ENCODE measurements at regions not wholly inside any gene's neighbourhood (a gene's known extent, or its start where the extent isn't known, plus 50 kb on each side); places are given as distances from the start of the nearest gene placed in this dataset.

DNA sequence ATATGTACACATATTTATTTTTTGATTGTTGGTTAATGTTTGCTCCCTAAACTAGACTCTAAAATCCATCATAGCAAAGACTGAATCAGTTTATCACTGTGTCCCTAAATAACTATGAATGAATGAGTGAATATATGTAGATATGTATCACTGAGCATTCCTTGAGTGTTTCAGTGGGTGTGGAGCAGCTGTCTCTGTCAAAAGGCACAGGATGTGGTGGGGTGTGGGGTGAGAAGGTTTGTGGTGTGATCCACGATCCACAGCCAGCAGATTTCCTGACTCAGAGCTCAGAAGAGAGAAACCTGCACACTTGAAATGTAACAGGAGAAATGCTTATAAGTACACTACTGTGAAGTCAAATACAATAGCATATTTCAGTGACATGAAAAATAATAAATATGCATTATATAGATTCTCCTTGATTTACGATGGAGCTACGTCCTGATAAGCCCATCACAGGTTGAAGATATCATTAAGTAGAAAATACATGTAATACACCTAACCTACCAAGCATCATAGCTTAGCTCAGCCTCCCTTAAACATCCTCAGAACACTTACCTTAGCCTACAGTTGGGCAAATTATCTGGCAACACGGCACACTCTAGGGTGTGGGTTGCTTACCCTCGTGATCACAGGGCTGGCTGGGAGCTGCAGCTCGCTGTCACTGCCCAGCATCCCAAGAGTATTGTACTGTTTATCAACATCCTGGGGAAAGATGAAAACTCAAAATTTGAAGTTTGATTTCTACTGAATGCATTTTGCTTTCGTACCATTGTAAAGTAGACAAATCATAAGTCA lies 287.0 kb downstream of the GAS1 start:
- peak; percentile 56 for DNase-seq (ENCODE audit: low spot score)

DNA sequence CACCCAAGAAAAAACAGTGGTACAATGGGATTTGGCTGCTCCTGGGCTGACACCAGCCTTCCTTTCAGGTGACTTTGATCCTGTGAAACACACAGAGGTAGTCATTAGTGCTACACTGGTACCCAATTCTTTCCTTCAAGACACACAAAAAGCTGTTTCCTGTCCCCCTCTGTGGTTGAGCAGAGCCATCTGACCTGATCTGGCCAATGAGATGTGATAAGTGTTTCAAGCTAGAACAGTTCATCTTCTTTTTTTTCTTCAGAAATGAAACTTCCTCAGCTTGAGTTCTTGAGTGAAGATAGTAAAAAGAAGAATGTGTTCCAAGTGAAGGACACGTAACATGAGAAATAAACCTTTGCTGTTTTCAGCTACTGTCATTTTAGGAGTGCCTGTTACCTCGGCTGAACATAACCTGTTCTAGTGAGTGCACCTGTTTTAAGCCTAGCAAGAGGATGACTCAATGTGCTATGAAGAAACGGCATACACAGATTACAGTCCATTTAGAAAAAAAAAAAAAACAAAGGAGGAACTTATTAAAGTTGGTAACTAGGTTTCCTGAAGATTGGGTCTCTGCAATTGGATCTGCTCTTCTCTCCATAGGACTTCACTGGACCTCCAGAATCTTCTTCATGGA lies 287.8 kb downstream of the GAS1 start:
- DNase-seq (ENCODE audit: low spot score) = no peak

DNA sequence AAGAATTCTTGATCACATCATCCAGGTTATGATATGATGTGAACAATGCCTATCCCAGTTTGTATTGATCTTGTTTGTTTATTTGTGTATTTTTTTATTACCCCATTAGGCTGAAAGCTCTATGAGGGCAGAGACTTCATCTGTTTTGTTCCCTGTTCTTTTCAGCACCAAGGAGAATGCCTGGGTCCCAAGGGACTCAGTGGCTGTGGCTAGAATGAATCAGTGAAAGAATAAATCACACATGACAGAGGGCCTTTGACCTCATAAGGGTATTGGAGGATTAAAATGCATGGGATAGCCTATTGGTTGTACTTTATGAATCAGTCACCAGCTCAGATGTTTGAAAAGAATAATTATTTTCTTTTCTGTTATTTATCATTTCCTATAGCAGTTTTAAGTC lies 292.2 kb downstream of the GAS1 start:
- no peak for DNase-seq (ENCODE audit: low spot score)

DNA sequence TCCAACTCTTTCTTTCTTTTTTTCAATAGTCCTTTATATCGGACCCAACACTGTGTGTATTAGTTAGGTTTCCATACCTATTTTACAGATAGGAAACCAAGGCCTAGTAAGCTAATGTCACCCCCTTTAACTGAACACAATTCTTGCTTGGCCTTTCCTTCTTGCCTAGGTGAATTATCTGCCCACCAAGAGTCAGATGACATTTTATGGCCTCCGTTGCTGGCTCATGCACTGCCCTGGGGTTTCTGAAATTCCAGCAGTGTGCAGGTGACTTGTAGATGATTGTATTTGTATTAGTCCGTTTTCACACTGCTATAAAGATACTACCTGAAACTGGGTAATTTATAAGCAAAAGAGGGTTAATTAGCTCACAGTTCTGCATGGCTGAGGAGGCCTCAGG lies 293.8 kb downstream of the GAS1 start:
- no peak for DNase-seq (ENCODE audit: low spot score)

DNA sequence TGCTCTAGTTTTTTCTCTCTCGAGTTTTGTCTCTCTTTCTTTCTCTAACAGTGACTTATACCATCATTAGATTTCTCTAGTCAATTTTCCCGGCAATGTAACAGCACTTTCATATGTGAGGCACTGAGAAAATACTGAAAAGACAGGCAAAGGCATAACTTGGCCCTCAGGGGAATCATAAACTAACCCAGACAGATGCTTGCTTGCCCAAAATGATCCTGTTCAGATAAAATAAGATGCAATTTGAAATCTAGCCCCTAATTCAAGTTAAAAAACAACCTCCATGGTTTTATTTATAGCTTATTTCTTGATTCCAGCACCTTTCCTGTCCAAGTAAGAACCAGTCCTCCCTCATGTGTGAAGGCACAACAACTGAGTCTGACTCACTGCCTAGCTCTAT lies 294.6 kb downstream of the GAS1 start:
- DNase-seq (ENCODE audit: low spot score) = peak; percentile 46

DNA sequence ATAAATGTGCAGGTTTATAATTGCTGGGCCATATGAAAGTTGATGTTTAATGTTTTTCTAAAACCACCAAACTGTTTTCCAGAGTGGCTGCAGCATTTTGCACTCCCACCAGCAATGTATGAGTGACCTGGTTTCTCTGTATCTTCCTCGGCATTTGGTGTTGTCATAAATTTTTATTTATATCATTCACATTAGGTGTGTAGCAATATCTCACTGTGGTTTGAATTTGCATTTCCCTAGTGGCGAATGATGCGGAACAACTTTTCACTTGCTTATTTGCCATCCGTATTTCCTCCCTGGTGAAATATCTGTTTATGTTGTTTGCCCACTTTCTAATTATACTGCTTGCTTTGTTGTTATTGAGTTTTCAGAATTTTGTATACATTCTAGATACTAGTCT lies 295.7 kb upstream of the TUT7 start:
- DNase-seq (ENCODE audit: low spot score) = no peak

DNA sequence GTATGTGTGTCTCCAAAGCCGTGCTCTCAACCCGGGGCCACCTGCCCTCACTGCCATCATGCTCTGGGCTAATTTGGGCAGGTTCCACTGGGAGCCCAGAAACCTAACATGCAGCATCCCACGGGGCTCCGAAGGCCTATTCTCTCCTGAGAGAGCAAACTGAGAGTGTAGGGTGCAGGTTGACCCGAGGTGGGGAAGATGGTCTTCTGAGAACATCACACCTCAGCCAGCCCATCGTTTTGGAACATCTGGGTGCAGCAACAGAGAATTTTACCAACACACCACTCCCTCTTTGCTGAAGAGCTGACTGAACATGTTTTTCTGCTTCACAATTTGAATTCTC lies 294.6 kb upstream of the TUT7 start:
- no peak for DNase-seq (ENCODE audit: low spot score)

DNA sequence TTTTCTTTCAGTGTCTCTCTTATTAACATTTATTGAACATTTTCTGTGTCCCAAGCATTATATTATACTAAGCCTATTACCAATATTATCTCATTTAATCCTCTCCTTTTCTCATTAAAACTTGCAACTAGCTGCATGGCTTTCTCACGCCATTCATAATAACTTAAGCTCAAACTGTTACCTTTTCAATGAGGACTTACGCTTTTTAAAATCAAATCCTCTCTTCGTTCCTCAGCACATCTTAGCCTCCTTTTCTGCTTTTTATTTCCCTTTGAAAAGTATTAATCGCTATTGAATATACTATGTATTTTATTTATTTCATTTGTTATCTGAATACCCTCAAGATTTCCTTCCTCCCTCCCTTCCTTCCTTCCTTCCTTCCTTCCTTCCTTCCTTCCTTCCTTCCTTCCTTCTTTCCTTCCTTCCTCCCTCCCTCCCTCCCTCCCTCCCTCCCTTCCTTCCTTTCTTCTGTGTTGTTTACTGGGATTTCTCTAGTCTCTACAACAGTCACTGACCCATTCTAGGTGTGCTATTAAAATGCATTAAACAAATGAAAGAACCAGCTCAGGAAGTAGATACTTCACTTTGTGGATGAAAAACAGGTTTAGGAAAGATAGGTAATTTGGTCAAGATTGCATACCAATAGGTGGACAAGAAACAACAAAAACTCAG lies 294.1 kb upstream of the TUT7 start:
- DNase-seq (ENCODE audit: low spot score) = no peak

DNA sequence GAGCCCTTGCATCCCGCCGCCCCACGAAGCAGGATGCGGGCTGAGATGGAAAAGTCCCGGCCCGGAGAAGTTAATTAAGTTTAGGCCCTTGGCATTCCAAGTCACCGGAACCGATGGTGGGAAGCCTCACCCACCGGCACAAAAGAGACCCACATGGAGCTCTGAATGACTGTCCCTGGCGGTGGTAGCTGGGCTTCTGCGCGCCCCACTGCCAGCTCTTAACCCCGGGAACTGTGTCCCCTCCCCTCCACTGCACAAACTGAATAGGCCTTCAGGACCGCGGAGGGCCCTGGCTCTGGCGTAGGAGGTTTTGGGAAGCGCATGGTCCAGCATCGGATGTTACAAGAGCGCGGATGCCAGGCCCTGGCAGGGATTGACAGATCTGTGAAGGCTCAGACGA lies 291.1 kb upstream of the TUT7 start:
- DNase-seq (ENCODE audit: low spot score) = no peak

DNA sequence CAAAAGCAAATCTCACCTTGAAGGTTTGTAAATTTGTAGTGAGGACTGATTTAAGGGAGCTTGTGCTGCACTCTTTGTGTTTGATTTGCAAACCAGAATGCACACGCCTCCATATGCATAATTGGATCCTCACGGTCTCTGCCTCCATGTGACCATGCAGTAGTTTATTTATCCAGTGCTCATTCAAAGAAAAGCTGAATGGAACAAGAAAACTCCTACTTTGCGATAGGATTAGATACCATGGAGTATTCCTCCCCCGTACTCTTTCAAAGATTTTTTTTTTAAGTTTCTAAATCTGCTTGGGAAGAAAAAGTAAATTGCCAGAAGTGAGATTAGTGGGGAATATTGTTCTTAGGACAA lies 290.4 kb upstream of the TUT7 start:
- no peak for DNase-seq (ENCODE audit: low spot score)

DNA sequence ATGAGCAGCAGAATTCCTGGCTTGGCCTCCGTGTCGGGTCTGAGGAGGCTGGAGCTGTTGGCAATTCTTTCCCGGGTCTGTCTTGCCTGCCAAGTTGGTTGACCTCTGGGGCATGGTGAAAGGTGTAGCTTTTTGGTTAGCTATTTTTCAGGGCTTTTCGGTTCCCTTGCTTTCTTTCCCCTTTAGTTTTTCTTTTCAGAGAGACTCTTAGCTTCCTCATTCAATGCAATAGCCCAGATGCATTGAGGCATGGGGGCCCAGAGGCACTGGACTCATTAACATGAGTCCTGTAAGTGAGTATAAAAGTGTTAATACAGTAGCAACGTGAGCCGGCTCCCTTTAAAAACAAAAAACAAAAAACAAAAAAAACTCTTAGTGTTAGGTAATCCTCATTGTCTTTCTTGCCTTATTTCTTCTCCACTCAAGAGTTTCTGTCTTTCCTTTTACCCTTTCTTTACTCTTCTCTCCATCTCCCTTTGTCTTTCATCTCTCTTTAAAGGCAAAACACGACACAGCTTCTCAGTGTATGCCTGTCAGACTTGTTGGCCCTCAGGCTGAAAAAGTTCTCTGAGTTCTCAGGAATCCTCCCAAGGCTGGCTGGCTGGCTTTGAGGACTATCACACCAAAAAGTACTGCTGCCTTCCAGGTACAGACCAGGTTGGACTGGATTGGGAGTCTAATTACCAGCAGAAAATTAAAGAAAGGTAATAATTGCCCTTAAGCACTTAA lies 289.9 kb upstream of the TUT7 start:
- no peak for DNase-seq (ENCODE audit: low spot score)

DNA sequence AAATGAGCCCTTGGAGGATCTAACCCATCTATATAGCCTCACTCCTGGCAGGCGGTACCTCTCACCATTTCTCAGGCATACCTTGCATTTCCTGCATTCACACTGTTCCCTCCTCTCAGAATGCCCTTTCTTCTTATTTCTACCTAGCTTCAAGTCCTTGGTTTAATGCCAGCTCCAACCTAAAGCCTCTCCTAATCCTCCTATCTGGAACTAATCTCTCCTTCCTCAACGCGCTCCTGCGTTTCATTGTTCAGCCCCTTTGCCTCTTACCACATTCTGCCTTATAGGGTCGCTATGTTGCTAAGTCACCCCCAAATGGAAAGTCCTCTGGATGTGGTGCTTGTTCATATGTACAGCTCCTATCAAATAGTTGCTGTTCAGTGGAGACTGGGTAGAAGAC lies 288.5 kb upstream of the TUT7 start:
- DNase-seq (ENCODE audit: low spot score) = no peak

DNA sequence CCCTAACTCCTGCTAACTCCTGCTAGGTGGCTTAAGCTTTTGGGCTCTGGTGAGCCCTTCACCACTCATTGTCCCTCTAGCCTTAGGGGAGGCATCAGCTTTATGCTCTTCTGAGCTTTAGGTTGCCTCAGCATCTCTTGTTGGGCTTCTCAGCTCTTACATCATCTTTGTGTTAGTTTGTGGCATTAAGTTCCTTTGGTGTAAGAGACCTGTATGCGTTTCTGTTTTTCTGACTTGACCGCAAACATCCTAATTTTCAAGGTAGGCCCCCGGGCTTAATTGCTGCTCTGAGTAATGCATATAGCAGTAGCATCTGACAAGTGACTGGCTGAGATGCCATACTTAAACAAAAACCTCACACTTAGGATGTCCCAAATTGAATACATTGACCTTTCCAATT lies 287.8 kb upstream of the TUT7 start:
- no peak for DNase-seq (ENCODE audit: low spot score)

DNA sequence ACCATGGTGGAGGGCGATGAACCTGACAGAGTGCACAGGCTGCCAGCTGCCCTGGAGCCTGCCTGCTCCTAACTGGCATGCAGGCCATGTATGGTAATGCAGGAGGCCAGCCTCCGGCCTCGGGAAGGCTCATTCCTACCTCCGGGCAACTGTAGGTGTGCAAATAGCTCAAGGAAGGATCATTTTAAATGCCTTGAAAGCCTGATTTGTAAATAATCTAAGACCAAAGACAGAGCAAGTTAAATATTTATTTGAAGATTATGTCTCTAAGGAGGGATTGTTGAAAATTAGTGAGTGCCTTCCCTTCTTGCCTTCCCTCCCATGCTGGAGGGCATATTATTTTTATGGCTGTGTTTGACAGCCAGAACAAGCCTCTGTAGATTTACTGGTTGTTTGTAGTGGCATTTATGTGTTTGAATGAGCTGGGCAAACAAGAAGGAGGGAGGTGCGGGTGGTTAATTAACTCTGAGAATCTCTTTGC lies 285.7 kb upstream of the TUT7 start:
- no peak for DNase-seq (ENCODE audit: low spot score)

DNA sequence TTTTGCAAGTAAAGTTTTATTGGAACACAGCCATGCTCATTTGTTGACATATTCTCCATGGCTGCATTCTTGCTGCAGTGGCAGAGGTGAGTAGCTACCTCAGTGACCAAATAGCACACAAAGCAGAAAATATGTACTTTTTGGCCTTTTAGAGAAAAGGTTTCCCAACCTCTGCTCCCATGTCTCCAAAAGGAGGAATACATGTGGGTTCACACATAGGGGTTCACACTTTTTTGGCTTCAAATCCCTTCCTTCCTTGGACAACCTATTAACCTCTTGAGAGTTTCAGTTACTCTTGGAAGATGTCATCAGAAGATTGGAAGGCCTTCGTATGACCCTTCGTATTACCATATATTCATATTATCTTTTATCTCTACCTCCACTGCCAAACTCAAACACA lies 285.1 kb upstream of the TUT7 start:
- no peak for DNase-seq (ENCODE audit: low spot score)

DNA sequence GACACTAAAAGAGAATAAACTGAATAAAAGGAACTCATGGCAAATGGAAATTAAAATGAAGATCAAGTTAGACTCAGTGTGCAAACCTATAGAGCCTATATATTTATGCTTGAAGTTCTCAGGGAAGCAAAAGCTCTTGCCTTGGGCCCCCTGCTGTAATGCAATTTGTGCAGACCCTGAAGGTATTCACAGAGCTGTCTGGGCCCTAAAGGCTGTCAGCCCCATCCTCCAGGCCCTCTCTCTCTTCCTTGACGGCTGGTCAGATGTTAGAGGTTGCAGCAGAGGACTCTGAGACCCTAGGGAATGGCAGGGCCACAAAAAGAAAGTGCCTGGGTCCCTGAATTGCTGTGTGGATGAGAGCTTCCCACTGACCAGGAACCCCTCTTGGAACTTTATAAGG lies 283.9 kb upstream of the TUT7 start:
- DNase-seq (ENCODE audit: low spot score) = no peak

DNA sequence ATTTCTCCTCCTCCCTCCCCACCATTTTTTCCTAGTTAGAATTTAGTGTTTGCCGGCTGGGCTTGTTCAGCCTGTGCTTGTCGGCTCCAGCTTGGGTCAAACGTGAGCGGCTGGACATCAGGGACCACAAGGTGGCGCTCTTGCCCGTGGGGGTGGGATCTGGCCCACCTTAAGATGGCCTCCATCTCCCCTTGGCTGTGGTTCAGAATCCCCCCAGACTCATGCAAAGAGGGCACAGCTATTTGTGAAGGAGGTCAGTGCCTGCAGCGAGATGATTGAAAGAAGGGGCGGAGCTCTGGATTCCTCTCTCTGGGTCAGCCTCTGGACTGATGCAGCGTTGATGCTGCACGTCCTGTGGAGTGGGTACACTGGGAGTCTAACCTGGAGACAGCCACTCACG lies 283.3 kb upstream of the TUT7 start:
- DNase-seq (ENCODE audit: low spot score) = no peak

DNA sequence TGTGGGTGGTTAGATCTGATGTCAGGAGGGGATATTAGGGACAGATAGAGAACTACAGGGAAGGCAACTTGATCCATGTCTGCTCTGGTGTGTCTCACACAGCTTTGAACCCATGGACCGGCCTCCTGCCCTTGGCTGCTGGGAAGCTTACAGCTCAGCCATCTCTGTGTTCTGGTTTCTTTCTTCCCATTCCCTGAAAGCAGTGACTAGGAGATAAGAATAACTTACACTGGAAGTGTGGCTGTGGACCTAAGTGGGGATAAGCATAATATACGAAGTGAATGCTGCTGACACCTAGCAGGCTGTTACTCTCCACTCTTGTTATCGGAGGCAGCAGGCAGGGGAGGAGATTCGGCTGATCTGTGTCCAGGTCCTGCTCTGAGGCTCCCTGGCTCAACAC lies 282.3 kb upstream of the TUT7 start:
- DNase-seq (ENCODE audit: low spot score) = peak; percentile 96

DNA sequence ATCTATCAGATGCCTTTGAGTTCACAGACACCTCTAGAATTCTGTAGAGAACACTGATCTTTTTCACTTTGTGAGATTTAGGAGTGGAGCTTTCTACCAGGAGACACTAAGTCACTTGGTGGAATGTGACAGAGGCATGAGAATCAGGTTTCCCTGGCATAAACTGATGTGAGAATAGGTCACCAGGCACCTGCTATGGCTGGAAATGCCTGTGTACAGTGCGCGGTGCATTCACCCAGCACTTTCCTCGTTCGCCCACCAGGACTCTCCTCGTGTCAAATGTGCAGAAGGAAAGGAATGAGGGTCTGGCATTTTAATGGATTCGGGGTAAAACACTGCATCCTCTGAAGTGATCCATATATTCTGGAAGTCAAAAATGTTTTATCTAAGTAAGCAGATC lies 281.8 kb upstream of the TUT7 start:
- DNase-seq (ENCODE audit: low spot score) = no peak

DNA sequence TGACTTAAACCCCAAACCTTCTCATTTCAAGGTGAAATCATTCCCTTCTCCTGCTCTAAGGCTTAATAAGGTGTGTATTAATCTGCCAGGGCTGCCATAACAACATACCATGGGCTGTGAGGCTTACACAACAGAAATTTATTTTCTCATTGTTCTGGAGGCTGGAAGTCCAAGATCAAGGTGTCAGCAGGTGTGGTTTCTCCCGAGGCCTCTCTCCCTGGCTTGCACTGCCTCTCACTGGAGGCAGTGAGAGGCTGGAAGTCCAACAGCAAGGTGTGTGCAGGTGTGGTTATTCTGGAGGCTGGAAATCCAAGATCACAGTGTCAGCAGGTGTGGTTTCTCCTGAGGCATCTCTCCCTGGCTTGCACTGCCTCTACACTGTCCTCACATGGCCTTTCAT lies 280.3 kb upstream of the TUT7 start:
- no peak for DNase-seq (ENCODE audit: low spot score)

DNA sequence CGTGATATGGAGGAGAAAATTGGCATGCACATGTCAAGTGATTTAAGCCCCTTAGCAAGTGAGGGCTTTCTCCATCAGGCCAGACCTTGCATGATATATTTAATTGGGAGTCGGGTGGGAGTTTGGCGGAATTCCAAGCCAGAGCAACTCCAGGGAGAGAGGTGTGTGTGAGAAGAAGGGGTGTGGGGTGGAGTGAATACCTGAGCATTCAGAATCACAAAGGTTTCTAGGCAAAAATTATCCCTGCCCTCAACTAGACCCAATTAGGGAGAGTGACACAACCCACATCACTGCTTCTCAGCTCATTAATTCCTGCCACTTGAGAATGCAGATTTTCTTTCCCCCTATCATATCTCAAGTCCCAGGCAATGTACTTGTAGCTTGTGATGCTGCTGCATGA lies 279.7 kb upstream of the TUT7 start:
- DNase-seq (ENCODE audit: low spot score) = no peak

DNA sequence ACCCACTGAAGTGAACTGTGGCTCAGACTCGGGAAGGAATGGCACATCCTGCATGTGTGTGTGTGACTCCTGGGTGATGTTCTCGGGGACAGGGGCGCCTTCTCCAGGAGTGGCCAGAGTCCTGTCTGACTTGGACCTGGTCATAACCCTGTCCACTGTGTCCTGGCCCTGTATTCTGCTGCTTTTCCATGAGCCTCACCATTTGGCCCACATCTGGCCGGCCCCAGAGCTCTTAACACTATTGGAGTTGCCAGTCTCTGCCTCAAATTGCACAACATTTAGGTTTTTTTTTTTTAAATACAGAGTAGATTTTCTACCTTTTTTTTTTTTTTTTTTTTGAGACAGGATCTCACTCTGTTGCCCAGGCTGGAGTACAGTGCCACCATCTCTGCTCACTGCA lies 278.3 kb upstream of the TUT7 start:
- no peak for DNase-seq (ENCODE audit: low spot score)

DNA sequence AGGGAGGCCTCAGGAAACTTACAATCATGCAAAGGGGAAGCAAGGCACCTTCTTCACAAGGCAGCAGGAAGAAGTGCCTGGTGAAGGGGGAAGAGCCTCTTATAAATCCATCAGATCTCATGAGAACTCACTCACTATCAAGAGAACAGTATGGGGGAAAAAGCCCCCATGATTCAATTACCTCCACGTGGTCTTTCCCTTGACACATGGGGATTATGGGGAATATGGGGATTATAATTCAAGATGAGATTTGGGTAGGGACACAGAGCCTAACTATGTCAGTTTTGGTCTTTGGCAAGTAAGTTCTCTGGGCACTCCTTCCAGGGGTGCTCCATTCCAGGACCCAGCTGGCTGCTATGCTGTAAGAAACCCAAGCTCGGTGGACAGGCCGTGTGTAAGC lies 275.3 kb upstream of the TUT7 start:
- DNase-seq (ENCODE audit: low spot score) = no peak

Data from umbilical cord (tissue), 1 donor.